Endothelial cell of hepatic sinusoid (primary cell): ENCODE measurements at regions not wholly inside any gene's neighbourhood (a gene's known extent, or its start where the extent isn't known, plus 50 kb on each side); places are given as distances from the start of the nearest gene placed in this dataset.

Experiments
- in situ Hi-C: cut with HindIII; loops from 2 replicates; pipeline ENCODE4 v1.10.0; 2017; ENCODE audit warnings: low sequenced_read_pairs

DNA sequence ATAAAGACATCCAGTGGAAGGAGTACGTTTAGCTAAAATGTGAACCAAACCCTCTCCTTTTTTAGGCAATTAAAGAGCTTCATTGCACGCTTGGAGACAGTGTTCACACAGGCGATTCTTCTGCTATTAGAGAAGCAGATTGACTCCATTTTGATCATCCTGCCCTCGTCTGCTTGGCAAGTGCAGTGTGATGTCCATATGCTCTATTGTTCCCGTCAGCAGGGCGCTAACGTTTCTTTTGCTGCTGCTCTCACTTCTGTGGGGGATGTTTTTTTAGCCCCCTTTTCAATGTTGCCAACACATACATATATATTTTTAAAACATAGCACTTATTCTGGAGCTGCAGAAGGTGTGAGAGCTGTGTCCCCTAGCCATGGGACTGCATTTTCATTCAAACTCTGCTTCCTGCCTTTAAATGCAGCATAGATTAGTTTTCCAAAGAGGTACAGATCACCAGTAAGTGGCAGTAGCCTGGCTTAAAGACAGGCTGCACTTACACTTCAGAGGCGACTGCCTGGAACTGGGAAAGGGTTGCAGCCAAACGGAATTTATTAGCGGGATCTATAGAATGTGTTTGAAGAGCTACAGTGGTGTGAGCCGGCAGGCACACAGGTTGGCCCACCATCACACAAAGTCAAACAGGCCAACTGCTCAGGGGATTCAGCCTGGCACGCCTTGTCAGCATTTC lies 292.6 kb upstream of the DPH6 start:
- in situ Hi-C loops: no loop called here

DNA sequence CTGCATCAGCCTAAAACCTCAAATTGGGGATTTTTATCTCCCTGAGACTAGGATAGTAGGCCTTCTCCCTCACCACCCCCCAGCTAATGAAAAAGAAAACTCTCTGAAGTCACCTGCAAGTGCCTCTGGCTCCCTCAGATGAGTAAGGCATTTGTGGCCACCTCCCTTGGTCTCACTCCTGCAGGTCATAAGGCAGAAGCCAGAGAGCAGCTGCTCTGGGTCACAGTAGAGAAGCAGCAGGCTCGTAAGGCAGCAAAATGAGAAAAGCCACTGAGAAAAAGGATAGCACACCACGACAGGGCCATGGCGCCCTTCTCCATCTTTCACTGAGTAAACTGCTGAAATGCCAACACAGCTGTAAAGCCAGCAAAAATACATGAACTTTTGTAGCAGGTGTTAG lies 296.7 kb upstream of the DPH6 start:
- in situ Hi-C loops: no loop called here

DNA sequence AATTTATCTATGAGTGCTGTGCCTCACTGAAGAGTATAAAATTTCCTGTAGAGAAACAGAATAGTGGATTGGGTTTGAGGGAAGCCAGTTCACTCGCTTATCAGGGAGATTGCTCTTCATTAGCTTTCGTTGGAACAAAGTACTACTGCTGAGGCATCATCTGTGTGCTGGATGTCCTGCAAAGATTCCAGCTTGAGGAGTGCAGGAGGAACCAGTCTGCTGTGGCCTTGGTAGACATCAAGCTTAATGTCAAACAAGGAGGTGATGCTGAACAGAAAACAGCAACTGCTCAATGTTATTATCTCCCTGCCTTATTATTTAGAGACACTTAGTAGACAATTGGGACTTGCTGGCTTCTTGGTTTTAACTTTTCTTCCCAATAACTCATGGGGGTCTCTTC lies 297.5 kb upstream of the DPH6 start:
- in situ Hi-C loops: no loop called here

DNA sequence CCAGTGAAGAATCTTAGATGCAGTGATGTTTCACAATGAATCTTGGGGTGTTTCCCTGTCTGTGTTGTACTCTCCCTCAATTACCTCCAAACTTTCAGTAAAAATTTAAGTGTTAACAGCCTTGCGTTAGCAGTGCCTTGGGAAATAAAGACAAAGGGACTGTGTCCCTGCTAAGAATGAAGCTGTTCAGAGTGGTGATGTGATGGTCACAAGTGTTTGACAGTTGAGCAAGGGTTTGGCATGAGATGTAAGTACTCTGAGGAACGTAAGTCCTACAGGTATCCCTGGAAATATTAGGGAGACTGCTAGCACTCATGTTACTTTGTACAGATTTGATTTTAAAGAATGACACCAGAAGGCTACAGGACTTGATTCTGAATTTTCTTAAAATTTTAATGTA lies 304.3 kb upstream of the DPH6 start:
- in situ Hi-C loops: no loop called here

DNA sequence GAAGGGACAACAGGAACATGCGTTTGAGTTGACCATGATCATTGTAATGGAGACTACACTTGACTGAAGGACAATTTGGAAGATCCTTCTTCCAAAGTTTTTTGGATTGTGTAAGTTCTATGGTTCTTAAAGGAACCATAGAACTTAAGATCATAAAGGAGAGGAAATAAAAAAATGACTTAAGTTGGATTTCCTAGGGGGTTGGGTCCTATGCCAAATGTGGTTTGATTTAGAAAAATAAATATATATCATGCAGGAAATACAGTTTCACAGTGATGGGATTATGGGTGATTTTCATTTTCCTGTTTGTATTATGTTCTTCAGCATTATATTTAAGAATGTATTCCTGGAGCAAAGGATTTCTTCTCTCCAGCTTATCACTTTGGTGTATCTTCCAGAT lies 305.5 kb upstream of the DPH6 start:
- in situ Hi-C loops: no loop called here

DNA sequence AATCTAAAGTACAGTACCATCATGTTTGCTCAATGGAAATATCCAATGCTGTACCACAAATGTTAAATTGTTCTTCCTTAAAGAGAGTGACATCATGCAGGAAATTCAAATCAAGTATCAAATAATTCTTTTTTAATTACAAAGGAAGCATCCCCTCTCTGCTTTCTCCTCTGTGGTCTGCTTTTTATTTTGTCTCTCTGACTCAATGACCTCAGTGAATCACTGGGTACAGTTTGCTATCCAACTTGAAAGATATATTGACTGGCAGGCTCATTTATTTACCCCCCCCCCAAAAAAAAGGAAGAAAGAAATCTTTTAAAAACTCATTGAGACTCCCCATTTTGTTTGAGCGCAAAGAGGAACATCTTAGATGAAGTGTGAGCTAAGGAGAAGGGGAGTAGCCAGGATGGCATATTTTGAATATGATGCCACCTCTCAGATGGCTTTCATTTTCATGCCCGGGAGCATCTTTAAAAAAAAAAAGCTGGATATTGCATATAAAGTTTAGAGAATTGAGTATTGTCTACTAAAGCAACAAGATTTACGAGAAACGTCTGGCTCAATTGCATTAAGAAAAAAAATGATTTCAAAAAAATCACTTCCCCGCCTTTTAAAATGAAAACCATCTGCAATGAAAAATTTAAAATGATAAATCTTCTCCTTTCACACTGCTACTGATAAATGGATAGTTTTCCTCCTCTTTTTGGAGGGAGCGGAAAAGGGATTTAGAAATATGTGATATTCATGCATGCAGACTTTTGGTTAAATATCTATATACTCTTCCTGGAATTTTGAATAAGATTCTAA lies 307.1 kb upstream of the DPH6 start:
- in situ Hi-C loops: no loop called here

DNA sequence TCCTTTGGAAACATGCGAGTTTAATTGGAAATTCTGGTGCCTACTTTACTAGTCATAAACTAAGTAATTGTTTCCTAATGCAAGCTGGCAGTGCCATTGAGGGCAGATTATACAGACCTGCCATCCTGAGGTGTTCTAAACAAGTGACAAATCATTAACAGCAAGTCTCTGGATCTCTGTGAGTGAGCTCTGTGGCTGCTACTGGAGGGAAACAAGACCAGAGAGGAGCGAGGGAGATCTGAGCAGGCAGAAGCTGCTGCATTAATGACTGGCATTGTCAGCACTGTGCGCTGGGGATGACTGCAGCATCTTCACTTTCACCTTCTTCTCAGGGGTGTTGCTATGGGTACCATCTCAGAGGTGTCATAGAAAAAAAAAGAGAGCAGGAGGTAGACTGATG lies 308.4 kb upstream of the DPH6 start:
- in situ Hi-C loops: no loop called here

DNA sequence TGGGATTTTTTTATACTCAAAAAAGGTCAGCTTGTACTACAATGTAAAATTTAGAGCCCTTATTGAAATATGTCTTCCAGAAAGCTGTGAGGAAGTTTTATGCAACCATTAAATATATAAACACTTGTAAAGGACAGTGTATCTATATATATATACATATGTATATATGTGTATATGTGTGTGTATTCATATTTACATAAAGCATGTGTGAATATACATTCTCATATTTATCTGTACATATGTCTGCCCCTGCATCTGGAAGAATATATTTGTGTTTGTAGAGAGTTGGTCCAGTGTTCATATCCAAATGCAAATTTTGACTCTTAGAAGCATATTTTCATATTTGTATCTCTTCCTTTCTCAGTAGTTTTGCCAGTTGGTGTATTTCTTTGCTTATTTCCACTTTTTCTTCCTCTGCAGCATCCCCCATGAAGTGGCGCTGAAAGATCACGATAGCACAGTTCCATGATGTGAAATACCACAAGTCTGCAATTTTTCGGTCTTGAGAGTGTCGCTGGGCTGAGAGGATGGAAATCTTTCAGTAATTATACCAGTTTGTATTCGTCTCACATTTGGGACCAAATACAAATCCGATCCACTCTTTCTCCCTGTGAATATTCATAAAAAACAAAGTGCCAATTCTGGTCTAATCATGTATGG lies 311.7 kb upstream of the DPH6 start:
- in situ Hi-C loops: no loop called here

DNA sequence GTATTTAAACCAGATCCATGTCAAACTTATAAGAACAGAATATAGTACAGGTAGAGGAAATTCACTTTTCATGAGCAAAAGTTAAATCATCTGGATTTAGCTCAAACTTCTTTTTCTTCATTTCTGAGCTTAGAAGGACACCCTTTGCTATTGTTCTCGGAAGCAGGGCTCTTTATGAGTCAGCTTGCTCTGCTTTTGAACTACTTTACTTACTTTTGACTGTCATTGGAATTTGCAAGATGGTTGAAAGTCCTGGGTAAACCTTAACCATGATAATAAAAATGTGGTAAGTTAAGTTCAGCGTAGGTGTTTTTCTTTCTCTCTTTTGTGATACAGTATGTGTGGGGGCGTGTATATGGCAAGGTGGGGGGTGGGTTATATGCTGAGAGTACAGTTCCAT lies 312.7 kb upstream of the DPH6 start:
- in situ Hi-C loops: no loop called here

DNA sequence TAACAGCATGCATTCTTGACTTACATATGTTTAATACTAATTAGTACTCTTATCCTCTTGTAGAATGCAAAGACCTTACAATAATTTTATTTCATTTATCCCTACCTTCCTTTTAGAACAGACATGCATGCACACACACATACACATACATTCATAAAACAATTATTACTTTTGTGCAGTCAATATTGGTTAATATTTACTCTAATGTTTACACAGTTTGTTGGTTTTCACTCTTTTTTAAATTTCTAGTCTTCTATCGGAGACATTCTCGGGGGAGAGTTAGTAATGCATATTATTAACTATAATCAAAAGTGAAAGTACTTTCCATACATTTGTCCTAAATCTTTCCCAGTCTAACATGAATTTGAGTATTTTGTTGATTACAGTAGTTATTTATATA lies 317.7 kb upstream of the DPH6 start:
- in situ Hi-C loops: no loop called here

DNA sequence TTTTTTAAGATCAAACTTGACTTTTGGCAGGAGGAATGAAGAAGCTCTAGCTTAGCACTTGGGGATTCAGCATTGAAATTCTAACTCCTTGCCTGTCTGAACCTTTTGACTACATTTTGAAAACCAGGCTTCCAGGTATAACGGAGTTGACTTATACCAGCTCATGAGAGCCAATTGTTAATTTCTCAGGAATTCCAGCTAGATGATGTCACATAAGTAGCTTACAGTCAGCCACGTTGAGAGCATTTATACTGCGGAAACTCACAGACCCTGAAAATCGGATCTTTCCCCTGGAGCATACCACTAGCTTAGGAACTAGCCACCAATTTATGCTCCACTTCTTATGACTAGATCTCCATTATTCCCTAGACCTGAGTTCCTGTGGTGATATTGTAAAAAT lies 321.4 kb upstream of the DPH6 start:
- in situ Hi-C loops: no loop called here

DNA sequence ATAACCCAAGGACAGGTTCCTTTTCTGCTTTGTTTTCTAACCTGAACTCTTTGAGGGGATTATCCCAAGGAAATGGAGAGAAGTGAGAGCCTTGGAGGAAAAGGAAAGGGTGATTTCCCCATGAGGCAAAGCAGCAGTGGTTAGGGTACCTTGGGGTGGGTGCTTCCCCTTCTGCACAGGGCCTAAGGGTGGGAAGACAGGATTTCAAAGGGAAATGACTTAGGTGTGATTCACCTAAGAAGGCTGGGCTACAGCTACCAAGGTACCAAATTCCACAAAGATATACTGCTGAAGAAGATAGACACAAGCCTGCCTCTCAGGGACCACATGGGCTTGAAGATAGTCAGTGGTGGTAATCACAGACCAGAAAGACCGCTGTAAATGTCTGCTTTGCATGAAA lies 325.3 kb upstream of the DPH6 start:
- in situ Hi-C loops: no loop called here

DNA sequence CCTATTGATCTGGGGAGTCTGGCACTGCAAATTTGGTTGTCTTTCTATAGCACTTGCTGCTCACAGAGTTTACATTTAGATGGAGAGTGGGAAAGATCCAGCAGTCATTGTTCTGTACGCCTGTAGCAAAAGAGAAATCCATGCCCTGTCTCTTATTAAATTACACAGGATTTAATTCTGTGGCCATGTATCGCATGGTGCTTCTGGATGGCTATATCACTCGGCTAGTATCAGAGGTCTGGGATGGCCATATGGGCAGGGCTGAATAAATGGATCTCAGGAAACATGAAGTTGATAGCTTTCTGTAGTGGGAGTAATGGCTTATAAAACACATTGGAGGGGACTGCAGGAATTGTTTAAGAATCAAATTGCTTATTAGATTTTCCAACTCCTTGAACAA lies 325.8 kb upstream of the DPH6 start:
- in situ Hi-C loops: no loop called here

DNA sequence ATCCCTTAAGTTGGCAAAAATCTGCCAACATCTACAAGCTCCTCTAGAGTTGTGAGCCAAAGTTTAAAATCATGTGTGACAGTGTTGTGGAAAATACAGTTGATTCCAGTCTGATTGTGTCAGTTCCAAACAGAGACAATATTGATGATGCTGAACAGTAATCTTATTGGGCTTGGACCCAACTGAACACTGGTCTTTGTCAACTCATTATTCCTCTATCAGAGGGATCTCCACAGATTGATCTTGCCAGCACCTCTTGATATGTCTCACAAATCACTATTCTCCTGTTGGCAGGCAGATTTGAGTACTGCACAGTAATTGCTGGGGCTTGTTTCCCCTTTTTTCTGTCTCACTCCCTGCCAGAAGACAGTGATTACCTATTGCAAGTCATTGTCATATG lies 326.6 kb upstream of the DPH6 start:
- in situ Hi-C loops: no loop called here

DNA sequence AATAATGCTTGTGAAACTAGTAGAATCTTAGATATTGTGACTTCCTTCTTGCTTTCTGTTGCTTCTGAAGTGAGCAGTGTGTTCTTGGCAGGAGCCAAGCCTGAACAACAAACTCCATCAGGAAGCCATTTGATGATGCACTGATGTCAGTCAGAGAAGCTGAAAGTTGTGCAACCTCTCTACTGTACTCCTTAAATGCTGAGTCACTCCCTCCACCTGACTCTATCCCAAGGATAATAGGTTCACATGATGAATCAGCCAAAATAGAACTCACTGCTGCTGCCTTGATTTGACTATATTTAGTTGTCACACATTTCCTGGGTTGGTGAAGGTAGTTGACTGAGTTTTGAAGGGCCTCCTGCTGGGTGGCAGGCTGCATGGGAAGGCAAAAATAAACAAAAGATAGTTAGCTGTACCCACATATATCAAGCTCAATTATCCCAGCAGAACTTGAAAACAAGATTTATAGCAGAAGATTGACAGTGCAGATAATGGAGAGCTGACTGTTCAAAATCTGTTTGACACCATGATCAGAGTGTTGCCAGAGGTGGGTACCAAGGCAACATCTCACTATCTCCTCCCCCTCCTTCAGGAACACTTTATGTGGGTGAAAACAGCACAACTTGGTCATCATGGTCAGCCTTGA lies 328.4 kb upstream of the DPH6 start:
- in situ Hi-C loops: no loop called here

DNA sequence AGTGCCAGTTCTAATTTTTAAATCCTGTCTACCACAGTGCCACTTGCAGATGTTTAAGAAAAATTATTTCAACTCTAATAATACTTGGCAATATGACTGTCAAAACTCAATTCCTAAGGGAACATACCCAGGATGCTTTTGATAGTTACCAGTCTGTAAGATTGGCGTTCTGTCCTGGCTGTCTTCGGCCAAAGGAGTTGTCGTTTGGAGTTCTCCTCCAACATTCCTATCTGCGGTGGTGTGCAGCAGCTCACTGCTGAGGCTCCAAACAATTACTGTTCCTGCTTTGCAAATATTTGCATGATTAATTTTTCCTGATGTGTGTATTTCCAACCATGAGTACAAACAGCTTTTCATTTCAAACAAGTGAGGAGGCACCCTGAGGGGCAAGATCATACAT lies 330.8 kb upstream of the DPH6 start:
- in situ Hi-C loops: no loop called here

DNA sequence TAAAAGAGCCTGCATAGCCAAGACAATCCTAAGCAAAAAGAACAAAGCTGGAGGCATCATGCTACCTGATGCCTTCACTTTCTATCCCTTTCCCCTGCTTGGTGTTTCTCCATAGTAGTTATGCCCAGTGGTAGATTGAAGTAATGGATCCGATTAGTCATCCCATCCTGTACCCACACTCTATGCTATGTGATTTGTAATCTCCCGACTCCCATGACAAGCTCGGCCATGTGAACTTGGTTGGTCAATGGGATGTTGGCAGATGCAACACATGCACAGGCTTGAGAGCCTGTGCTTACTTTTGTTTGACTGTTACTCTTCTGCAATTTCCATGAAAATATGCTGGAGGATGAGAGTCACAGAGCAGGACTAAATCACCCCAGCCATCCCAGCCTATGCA lies 334.9 kb upstream of the DPH6 start:
- in situ Hi-C loops: no loop called here

DNA sequence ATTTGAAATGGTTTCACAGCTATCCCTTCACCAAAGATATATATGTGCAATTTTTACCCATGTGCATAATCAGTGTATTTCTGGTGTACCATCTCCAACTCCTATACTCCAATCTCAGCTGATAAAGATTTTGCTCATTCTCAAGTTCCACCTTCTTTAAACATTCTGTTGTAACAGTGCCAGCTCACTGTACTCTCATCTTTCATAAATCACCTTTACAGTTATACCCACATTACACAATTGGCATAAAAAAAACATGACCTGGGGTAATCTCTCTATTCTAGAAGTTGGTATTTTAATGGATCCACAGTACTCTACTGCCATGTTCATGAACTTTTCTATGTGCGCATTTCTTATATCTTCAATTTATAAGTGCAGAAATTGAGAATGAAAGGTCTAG lies 339.9 kb upstream of the DPH6 start:
- in situ Hi-C loops: no loop called here

DNA sequence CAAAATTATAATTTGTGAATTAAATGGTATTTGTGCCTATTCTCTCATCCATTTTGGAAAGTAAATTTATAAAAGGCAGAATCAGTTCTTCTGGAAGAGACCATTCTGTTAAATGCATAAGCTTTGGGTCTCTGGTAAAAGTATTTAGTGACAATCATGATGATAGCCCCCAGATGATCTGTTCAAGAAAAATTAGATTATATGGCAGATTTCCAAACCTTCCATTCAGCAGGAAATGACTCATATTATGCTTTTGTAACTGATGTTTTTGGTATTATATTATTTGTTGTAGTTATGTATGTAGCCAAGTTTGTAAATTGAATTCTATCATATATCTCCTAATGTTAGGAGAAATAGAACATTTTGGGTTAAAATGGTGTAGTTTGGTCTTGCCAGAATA lies 340.8 kb upstream of the DPH6 start:
- in situ Hi-C loops: no loop called here

DNA sequence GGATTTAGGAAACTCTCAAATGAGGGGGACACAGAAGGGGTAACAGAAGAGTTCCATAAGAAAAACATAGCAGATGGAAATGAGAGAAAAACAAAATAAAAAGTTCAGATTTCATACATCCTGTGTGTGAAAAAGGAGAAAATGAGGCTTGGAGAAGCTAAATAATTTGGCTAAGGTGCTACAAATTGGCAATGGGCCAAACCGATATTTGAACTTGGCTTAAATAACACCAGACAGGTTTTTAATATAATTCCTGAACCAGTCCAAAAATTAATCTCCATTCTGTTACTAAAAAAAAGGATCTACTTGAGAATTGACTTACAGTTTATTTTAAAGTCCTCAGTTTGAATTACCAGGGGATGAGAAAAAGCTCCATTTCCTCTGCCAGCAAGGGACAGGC lies 342.9 kb upstream of the DPH6 start:
- in situ Hi-C loops: no loop called here

DNA sequence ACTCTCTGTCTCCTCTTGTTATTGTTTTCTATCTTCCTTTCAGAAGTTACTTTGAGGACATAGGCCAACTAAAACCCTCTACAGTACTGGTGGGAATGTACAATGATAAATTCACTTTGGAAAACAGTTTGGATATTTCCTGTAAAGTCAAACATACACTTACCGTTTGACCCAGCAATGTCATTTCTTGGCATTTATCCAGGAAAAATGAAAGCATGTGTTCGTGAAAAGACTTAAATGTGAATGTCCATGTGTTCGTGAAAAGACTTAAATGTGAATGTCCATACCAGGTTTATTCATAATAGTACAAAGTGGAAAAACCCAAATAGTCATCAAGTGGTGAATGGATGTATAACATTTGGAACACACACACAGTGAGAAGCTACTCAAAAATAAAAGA lies 361.5 kb upstream of the DPH6 start:
- in situ Hi-C loops: no loop called here

DNA sequence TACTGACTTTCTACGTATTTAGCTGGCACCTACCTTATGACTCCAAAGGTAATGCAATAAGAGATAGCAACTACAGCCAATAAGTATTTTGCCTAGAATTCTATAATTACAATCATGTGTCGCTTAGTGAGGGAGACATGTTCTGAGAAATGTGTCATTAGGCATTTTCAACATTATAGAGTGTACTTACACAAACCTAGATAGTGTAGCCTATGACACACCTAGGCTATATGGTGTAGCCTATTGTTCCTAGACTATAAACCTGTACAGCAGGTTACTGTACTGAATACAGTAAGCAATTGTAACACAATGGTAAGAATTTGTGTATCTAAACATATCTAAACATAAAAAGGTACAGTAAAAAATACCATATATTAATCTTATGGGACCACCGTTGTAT lies 363.4 kb upstream of the DPH6 start:
- in situ Hi-C loops: no loop called here
